HG03354 (cell line): ENCODE measurements at regions not wholly inside any gene's neighbourhood (a gene's known extent, or its start where the extent isn't known, plus 50 kb on each side); places are given as distances from the start of the nearest gene placed in this dataset.

Experiments used
- ATAC-seq: cut with Tn5 transposase; IDR thresholded peaks from one replicate; pipeline ENCODE4 v1.9.1; 2021; ENCODE audit warnings: mild to moderate bottlenecking; ENCODE audit not compliant: unreplicated experiment, poor library complexity, severe bottlenecking

GRCh38 chr1:87706779-87707228 lies 378.1 kb downstream of the LMO4 start:
- ATAC-seq: no peak

DNA sequence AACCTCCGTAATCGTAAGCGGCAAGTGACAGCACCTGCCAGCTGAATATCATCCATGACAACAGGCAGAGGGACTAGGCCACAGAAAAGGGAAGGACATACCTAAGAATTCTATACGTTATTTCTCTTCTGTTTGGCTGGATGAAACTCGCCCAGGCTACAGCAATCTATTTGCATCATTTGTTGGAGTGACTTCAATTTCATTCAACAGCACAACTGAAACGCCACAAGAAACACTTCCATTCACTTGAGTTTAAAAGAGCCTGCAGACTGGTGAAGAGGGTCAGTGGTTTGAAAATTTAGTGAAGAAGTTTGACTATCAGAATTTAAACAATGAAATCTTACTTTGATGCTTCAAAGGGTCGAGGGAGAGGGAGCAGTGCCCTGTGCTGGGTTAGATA lies 378.7 kb downstream of the LMO4 start:
- no peak for ATAC-seq

DNA sequence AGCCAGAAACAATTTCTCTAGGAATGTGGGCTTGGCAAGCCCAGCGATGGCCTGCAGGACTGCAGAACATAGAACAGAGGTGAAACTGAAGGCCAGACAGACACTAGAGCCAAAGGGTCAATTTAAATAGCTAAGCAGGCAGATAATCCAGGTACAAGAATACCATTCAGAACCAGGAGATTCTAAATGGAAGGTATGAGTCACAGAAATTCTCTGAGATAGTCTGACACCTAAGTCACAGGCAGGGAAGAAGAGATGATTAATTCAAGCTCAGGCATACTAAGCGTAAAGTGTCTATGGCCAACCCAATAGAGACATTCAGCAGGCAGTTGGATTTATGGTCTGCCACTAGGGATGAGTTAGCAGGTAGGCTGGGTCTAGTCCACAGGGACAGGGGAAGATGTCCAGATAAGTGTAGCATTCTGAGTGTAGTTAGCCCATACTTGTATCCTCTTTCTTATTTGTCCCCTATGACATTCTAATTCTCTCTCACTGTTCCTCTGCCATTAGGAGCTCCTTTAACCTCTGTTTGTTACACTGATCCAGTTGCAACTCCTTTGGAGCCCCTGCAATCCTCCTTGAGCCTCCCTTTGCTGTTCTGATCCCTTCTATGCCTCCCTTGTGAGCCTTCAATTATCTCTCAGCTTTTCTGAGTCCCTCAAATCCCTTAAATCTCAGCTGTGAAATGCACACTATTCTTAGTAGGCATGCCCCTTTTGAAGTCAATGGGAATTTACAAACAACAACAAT lies 383.8 kb downstream of the LMO4 start:
- ATAC-seq: no peak

DNA sequence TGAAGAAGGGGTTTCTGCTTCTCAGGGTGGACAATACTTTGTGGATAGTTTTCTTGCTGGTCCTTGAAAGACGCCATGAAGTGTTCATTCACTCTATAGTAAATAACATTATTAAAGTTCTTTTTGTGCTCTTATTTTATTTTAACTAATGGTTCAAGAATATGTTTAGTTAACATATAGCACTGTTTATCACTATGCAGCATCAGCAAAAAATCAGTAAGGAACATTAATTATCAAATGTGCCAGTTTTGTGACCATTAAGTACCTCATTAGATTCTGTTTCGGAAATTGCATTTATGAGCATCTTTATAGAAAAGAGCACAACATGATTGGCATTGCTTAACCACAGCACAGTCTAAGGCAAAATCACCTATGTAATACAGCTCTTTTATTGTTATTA lies 385.6 kb downstream of the LMO4 start:
- no peak for ATAC-seq

DNA sequence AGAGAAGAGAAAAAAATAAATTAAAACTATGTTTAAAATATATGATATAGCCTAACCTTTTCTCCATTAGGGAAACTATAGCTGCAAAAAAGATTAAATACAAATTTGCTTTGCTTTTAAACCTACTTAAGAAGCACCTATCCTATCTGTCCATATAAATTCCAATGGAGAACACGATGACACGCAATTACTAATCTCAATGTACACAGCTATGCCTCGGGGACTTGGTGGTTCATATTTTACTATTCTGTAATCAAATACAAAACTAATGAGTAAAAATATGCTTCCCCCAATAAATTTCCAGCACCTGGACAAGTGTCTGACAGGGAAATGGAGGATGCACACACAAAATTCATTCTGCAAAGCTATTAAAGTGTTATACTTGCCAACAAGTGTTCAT lies 386.4 kb downstream of the LMO4 start:
- no peak for ATAC-seq

DNA sequence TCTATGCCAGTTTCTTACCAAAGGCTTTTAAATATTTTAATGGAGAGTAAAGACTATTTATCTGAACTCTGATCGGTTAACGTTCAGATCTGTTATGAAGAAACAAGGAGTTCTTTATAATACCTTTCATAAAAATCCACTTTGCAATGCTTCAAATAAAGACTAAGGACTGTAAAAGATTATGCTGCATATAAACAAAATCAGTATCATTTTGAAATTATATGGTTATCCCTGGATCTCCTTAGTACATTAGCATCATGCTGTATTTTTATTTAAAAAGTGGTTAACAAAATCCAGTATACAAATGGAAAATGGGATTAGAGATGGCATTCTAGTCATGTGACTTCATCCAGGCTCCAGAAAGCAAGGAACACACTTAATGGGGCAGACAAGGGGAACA lies 386.8 kb downstream of the LMO4 start:
- no peak for ATAC-seq

DNA sequence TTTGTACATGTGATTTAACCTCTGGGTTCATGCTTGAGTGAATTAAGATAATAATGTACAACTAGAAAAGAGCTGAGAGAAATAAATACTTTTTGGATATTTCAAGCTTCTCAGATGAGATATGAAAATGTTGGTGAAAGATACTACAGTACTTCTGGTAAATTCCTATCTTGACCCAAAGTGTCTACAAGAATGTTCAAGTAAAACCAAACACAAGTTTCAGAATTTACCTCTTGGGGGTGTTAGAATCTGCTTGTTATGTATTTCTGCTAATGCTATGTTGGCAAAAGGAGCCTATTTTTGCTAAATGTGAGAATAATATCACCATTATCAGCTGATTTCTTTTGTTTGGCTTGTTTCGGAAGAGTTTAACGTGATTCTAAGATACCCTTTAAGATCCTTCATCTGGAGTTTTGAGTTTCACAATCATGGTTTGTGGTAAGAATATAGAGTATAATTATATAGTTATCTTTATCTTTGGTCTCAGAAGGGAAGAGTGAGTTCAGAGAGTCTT lies 388.5 kb downstream of the LMO4 start:
- ATAC-seq: no peak

- no peak for ATAC-seq
Measured at GRCh38 chr1:87718241-87718950, 389.7 kb downstream of the LMO4 start.

DNA sequence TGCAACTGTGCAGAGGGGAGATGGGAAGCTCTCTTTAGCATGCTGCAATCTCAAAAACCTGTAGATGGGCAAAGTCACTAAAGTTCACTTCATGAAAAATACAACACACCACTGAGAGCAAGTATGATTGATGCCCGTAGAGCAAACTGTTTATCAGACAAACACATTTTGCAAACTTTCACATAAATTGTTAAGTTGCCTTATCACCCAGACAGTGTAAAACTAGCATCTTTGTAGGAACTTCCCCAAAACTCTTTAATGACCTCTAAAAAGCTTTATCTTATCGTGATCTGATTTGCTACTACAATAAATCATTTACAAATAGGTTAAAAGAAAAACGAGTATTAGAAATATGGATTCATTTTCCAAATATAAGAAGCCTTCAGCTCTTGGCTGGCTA lies 391.0 kb downstream of the LMO4 start:
- ATAC-seq: no peak

DNA sequence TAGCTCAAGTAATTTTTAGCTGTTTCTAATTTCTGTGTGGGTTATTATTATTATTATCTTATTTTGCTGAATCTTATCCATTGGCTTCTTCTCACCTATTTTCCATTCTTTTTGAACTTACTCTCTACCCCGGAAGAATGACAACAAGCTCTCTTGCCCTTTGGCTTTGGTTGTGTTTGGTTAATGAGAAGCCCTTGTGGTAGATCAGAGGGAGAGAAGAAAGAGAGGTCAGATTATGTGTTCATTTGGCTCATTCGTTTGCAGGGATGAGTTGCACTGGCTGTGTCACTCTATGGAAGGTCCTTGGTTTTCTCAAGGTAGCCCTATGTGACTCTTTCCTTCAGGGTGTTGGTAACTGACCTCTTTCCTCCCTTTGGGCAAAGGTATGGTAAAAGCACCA lies 391.9 kb downstream of the LMO4 start:
- ATAC-seq: no peak

DNA sequence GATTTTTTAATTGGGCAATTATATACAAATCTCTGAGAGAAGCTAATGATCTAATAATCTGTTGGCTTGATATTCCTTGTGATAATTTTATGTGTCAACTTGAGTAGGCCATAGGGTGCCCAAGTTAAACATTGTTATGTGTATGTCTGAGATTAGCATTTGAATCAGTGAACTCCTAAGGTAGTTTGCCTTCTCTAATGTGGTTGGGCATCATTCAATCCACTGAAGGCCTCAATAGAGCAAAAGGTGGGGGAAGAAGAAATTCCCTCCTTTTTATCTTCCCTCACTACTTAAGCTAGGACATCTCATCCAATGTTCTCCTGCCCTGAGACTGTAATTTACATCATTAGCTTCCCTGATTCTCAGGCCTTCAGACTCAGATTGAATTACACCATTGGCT lies 394.5 kb downstream of the LMO4 start:
- ATAC-seq: no peak

DNA sequence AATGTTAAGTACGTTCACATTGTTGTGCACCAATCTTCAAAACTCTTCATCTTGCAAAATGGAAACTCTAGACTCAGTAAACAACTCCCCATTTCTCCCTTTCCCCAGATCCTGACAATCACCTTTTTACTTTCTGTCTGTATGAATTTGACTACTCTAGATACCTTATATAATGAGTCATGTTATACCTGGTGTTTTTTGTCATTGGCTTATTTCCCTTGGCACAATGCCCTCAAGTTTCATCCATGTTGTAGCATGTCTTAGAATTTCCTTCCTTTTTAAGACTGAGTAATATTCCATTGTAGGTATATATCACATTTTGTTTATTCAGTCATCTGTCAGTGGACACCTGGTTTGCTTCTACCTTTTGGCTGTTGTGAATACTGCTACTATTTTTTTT lies 399.5 kb downstream of the LMO4 start:
- ATAC-seq: no peak

- no peak for ATAC-seq
Measured at GRCh38 chr1:87730274-87731216, 401.9 kb downstream of the LMO4 start.

- no peak for ATAC-seq
Measured at GRCh38 chr1:87733386-87733785, 404.7 kb downstream of the LMO4 start.

- no peak for ATAC-seq
Measured at GRCh38 chr1:87735750-87736149, 407.1 kb downstream of the LMO4 start.

DNA sequence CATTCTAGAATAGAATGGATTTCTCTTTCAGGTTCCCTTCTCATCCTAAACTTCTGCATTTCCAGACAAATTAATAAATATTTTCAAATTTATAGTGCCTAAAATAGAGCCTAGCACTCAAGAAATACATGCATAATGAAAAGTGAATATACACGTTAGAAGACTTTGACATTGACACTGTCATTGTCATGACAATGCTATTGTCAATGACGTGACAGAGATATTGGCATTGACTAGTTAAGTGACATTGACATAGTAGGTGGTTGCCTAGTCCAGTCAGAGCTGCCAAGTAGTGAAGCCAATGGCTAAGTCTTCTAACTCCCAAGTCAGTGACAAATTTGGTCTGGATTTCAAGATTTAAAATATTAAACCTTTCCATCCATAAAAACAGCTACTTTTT lies 410.5 kb downstream of the LMO4 start:
- no peak for ATAC-seq

- no peak for ATAC-seq
Measured at GRCh38 chr1:87739704-87740103, 411.0 kb downstream of the LMO4 start.

GRCh38 chr1:87743256-87743655 lies 414.6 kb downstream of the LMO4 start:
- ATAC-seq: no peak

DNA sequence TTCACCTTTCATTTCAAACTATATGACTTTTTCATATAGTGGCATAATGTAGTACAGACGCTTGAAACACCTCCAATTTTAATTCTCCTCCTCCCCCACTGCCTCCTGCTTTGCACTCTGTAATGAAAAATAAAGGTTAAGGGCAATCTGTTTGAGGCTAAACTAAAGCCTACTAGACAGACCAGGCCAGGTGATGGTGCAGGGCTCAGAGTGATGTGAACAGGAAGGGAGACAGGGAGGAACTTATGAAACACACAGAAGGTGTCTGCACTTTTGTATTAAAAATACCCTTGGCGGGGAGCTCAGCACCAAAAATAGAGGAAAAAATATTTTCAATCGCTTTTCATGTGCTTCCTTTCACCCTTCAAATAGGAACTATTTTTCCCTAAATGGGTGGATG lies 415.4 kb downstream of the LMO4 start:
- no peak for ATAC-seq

GRCh38 chr1:87744763-87745162 lies 416.1 kb downstream of the LMO4 start:
- no peak for ATAC-seq
